T-helper 2 cell treated with Interferon-gamma antibody and Interleukin-4, amounts not matched to agents 5 μg/mL and 100 μg/mL, for 36 hours (primary cell): ENCODE measurements at regions not wholly inside any gene's neighbourhood (a gene's known extent, or its start where the extent isn't known, plus 50 kb on each side); places are given as distances from the start of the nearest gene placed in this dataset.

Experiments
- DNase-seq: peaks from one replicate; pipeline ENCODE4 v3.0.0; 2021; ENCODE audit warnings: low spot score
- H3K27ac Mint-ChIP-seq: one replicate; pipeline ENCODE4 v1.8.0; 2021; ENCODE audit warnings: mild to moderate bottlenecking, mixed read lengths
- H3K27me3 Mint-ChIP-seq: one replicate; pipeline ENCODE4 v1.8.0; 2021; ENCODE audit warnings: low read depth, mixed read lengths
- H3K36me3 Mint-ChIP-seq: one replicate; pipeline ENCODE4 v1.8.0; 2021; ENCODE audit warnings: low read depth, mixed read lengths
- H3K4me1 Mint-ChIP-seq: one replicate; pipeline ENCODE4 v1.8.0; 2021; ENCODE audit warnings: low read depth, mixed read lengths
- H3K4me3 Mint-ChIP-seq: one replicate; pipeline ENCODE4 v1.8.0; 2022; ENCODE audit warnings: mild to moderate bottlenecking, moderate library complexity, mixed read lengths
- H3K9me3 Mint-ChIP-seq: one replicate; pipeline ENCODE4 v1.8.0; 2021; ENCODE audit warnings: mixed read lengths

DNA sequence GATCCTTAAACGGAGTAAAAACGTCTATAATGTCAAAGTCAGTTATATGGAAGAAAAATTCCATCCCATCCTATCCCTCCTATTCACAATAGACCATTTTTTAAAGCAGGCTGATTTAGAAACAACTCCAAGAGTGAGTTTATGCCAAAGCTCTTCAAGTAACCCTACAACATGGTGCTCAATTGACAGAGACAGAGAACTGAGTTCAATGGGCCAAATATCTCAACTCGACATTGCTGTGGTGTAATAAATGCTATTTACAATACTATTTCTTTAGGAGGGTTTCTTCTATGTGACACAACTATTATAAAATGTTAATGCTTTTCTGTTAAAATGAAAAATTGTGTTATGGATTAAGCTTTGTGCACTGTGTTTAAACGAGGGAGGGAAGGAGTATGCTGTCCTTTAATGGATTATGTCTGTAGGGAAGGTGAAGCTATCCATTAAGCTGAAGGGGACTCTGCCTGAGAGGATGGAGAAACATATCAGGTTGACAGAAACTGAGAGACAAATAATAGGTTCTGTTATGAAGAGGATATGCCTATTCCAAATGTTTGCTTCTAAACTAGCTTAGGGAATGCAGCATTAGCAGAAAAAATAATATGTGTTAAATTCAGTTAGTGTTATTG, 362.5 kb upstream of the CHRM3 start:
- Mint-ChIP-seq H3K4me1 (no peaks in the 10 kb centered on the region), H3K4me3 (no peak overlapping the region), H3K9me3 (peaks cover 6% of the 10 kb centered on the region), H3K27ac (no peak overlapping the region), H3K36me3 (no peaks in the 10 kb centered on the region), H3K27me3 (no peaks in the 10 kb centered on the region)
- no peak for DNase-seq

DNA sequence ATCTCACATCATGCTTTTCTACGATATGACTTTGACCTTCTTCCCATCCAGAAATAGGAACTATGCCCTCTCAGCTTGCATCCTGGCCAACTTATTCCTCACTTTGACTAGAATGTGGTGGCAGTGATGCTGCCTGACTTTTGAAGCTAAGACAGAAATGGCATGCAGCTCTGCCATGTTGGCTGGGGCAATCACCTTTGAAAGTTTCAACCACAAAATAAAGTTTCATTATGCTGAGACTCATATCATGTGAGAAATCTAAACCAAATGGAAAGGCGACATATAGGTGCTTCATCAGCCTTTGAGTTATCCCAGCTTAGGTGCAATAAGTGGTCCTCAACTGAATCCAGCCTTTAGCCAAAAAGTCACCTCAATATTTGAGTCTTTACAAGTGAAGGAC, 370.0 kb upstream of the CHRM3 start:
- no peak overlapping the region for H3K4me3 Mint-ChIP-seq
- DNase-seq: no peak
- no peaks in the 10 kb centered on the region for H3K9me3 Mint-ChIP-seq
- H3K4me1 Mint-ChIP-seq: no peaks in the 10 kb centered on the region
- H3K36me3 Mint-ChIP-seq: no peaks in the 10 kb centered on the region
- H3K27ac Mint-ChIP-seq: no peak overlapping the region
- H3K27me3 Mint-ChIP-seq: no peaks in the 10 kb centered on the region

DNA sequence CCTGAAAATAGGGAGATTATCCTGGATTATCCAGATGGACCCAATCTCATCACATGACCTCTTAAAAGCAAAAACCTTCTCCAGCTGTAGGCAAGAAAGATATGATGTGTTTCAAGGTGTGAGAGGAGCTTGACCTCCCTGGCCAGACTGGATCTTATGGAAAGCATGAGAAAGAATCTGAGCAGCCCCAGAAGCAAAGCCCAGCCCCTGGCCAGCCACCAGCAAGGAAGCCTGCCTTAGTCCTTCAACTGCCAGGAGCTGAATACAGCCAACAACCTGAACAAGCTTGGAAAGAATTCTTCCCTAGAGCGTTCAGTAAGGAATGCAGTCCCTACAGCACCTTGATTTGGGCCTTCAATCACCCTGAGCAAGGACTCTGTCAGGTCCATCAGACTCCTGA, 375.0 kb upstream of the CHRM3 start:
- Mint-ChIP-seq H3K4me3 (no peak overlapping the region), H3K9me3 (no peaks in the 10 kb centered on the region), H3K27ac (no peak overlapping the region), H3K4me1 (no peaks in the 10 kb centered on the region), H3K36me3 (no peaks in the 10 kb centered on the region), H3K27me3 (no peaks in the 10 kb centered on the region)
- DNase-seq: no peak

DNA sequence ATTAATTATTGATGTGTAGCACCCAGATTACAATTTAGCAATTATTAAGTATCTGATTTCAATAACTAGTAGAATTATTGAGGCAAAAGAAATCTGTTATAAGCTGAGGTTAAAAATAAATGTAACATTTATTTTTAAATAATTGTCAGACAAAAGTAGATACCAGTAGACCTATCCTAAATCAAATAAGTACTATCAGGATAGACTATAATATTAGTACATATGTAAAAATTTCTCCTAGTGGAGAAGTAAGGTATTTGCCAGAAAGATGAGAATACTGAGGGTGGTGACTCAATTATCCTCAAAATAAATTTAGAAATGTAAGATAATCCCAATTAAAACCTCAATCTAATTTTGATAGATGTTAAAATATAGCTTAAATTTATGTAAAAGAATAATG, 377.8 kb upstream of the CHRM3 start:
- no peaks in the 10 kb centered on the region for H3K27me3 Mint-ChIP-seq
- H3K4me3 Mint-ChIP-seq: no peak overlapping the region
- no peaks in the 10 kb centered on the region for H3K9me3 Mint-ChIP-seq
- no peaks in the 10 kb centered on the region for H3K36me3 Mint-ChIP-seq
- no peak for DNase-seq
- no peak overlapping the region for H3K27ac Mint-ChIP-seq
- no peaks in the 10 kb centered on the region for H3K4me1 Mint-ChIP-seq

DNA sequence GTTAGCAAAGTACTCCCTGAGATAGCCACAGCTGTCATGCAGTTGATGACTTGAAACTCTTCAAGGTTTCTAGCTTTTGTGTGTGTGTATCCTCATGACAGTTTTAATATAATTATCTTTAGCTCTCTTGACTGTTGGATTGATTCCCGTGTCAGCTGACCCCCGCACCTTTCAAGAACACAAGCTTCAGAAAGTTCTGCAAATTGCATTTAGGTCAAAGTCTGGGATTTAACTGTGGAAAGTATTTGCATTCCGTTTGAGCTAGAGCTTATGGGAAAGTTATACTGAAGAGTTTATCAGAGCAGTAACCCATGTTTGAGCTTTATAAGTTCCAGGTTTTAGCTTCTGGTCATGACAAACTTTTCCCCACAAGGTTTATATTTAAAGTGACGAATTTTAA, 380.1 kb upstream of the CHRM3 start:
- no peak overlapping the region for H3K4me3 Mint-ChIP-seq
- H3K36me3 Mint-ChIP-seq: no peaks in the 10 kb centered on the region
- no peaks in the 10 kb centered on the region for H3K4me1 Mint-ChIP-seq
- no peak for DNase-seq
- H3K27me3 Mint-ChIP-seq: no peaks in the 10 kb centered on the region
- no peaks in the 10 kb centered on the region for H3K9me3 Mint-ChIP-seq
- H3K27ac Mint-ChIP-seq: no peak overlapping the region

DNA sequence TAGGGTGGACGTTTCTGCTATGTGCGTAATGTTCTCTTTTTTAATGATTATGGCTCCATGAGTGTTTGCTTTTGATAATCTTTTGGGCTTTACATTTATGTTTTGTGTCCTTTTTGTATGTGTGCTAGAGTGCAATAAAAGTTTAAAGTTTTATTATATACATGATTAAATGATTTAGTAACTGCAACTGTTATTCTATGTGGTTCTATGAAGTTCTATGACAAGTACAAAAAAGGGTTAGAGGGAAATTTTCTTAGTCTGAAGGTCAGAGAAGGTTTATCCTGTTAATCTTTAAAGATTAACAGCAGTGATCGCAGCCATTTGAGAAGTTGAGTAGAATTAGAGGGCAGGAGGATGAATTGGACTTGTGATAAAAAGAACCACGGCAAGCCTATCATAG, 386.4 kb upstream of the CHRM3 start:
- Mint-ChIP-seq H3K4me1 (no peaks in the 10 kb centered on the region), H3K27ac (no peak overlapping the region), H3K9me3 (peaks cover 5% of the 10 kb centered on the region), H3K4me3 (no peak overlapping the region), H3K36me3 (no peaks in the 10 kb centered on the region), H3K27me3 (no peaks in the 10 kb centered on the region)
- DNase-seq: no peak

DNA sequence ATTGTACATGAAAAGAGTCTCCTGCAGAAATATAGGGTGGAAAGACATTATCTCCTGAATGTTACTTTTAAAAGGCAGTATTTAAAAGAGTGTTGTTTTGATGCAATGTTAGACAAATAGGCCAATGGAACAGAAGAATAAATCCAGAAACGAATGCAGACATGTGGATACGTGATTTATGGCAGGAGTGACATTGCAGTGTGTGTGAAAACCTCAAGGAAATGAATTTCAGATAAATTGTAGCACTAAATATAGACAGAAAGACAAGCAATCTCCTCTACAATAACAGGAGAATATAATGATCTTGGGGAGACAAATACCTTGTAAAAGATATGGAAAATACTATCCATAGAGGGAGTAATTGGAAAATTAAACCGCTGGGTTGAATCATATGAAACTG, 387.8 kb upstream of the CHRM3 start:
- H3K36me3 Mint-ChIP-seq: no peaks in the 10 kb centered on the region
- H3K9me3 Mint-ChIP-seq: peaks cover 5% of the 10 kb centered on the region
- H3K4me1 Mint-ChIP-seq: no peaks in the 10 kb centered on the region
- no peak overlapping the region for H3K4me3 Mint-ChIP-seq
- DNase-seq: no peak
- H3K27ac Mint-ChIP-seq: no peak overlapping the region
- H3K27me3 Mint-ChIP-seq: no peaks in the 10 kb centered on the region

DNA sequence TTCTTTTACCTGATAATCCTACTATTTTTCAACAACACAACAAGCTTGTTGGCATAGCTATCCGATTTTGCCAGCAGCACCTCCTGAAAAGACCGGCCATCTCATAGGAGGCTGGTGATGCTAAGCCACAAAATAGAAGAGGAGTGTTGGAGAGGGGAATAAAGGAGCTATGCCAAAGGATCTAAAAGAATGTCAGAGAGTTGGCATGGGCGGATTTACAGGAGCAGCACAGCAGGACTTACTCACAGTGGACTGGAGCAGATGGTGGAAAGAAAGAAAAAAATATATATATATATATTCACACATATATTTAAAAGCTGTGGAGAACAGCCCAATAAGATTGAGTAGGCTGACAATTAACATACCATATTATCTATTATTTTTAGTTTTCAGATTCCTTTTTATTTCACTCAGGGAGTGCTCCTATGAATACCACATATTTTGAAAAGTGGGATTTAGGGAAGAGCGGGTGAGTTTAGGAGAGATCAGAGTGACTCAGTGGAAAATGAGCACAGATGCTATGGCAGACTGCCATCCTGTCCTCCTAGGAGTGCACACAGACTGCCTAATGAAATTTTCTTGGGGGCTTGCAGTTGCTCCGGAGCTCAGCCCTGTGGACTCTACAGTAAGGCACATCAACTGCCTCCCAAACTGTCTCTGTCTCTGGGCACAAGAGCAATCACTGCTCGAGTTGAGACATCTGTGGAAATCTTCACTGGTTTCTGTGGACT, 394.4 kb upstream of the CHRM3 start:
- Mint-ChIP-seq H3K27ac (no peak overlapping the region), H3K4me3 (no peak overlapping the region), H3K27me3 (no peaks in the 10 kb centered on the region), H3K4me1 (no peaks in the 10 kb centered on the region), H3K9me3 (peaks cover 14% of the 10 kb centered on the region), H3K36me3 (no peaks in the 10 kb centered on the region)
- no peak for DNase-seq

DNA sequence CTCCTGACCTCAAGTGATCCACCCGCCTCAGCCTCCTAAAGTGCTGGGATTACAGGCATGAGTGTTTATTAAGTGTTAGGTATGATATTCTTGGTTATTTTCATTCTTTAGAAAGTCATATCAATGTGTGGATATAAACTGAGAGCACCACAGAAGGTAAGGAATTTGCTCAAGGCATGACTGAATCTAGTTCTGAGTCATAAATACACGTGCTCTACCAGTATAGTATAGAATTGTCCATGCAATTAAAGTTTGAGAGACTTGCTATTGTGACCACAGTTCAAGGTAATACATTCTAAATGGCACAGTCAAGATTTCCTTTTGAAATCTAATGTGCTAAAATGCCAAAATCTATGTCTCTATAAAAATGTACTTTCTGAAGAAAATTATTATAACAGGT, 401.1 kb upstream of the CHRM3 start:
- no peaks in the 10 kb centered on the region for H3K36me3 Mint-ChIP-seq
- H3K4me1 Mint-ChIP-seq: no peaks in the 10 kb centered on the region
- H3K4me3 Mint-ChIP-seq: no peak overlapping the region
- no peak overlapping the region for H3K27ac Mint-ChIP-seq
- H3K9me3 Mint-ChIP-seq: peaks cover 13% of the 10 kb centered on the region
- H3K27me3 Mint-ChIP-seq: no peaks in the 10 kb centered on the region
- no peak for DNase-seq

DNA sequence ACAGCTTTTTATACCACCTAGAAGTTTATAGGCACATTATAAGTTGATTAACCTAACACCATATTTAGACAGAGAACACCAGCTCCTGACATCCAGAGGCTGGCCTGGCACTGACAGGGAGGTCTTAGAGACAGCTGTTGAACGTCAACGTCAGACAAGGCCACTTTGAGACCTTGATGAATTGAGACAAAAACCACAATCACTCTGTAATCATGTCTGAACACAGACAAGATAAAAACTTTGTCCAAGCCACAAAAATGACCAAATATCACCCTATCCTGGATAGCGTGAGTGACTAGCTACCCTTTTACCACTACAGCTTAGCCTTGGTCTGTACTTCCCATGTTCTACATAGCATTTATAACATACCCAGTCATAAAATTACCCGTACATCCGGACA, 403.6 kb upstream of the CHRM3 start:
- Mint-ChIP-seq H3K9me3 (peaks cover 3% of the 10 kb centered on the region), H3K4me3 (no peak overlapping the region), H3K27me3 (no peaks in the 10 kb centered on the region), H3K4me1 (no peaks in the 10 kb centered on the region), H3K27ac (no peak overlapping the region), H3K36me3 (no peaks in the 10 kb centered on the region)
- DNase-seq: no peak

DNA sequence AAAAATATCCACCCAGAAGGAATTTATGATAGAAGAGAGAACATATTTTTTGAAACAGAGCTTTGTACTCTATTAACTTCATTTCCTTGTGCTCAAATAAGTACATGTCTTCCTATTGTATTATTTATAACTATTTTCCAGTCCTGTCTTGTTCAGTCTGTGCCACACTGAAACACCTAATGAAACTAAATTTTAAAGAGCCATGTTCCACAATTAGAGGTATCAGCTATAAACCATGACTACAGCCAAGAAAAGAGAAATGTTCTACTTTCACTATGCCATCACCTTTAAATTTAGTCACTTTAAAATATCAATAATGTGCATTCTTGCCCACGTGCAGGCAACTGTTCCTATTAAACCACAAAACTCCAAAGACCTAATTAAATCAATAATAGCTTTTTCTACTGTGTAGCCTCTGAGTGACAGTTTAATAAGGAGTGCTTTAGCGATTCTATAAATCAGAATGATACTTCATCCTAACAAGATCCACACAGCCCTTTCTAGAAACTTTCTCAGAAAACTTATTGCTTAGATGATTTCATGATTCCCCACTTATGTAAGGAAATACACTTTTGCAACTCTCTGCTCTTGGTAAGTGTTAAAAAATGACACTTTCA, 404.9 kb upstream of the CHRM3 start:
- Mint-ChIP-seq H3K27ac (no peak overlapping the region), H3K36me3 (no peaks in the 10 kb centered on the region), H3K4me1 (no peaks in the 10 kb centered on the region)

DNA sequence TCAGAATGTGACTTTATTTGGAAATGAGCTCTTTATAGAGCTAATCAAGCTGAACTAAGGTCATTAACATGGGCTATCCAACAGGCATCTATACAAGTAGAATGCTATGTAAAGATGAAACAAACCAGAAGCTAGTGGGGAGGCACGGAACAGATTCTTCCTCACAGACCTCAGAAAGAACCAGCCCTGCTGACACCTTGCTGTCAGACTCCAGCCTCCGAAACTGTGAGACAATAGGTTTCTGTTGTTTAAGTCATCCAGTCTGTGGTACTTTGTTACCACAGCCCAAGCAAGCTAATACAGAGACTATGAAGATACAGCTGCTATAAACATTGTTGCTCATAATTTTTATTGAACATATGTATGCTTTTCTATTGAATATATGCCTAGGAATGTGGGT, 406.3 kb upstream of the CHRM3 start:
- H3K36me3 Mint-ChIP-seq: no peaks in the 10 kb centered on the region
- no peak for DNase-seq
- H3K9me3 Mint-ChIP-seq: peaks cover 8% of the 10 kb centered on the region
- no peaks in the 10 kb centered on the region for H3K4me1 Mint-ChIP-seq
- H3K27ac Mint-ChIP-seq: no peak overlapping the region
- H3K27me3 Mint-ChIP-seq: no peaks in the 10 kb centered on the region
- H3K4me3 Mint-ChIP-seq: no peak overlapping the region

More for the DNA sequence above, 404.9 kb upstream of the CHRM3 start:
- DNase-seq: no peak
- H3K9me3 Mint-ChIP-seq: peaks cover 8% of the 10 kb centered on the region
- no peaks in the 10 kb centered on the region for H3K27me3 Mint-ChIP-seq
- H3K4me3 Mint-ChIP-seq: no peak overlapping the region

DNA sequence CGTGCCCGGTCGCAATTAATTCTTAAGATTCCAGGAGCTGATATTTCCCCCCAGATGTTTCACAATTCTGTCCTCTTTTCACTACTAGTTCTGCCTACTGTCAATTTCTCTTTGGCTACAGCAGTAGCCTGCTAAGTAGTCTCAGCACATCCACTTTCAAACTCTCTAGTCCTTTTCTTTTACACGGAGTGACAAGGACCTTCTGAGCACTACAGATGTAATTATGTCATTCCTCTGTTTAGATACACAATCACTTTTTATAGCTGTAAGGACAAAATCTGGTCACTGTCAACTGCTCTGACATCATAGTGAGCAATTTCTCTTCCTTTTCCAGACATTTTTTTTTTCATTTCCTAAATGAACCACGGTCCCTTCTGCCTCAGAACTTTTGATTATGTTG, 421.7 kb upstream of the CHRM3 start:
- Mint-ChIP-seq H3K4me3 (no peak overlapping the region), H3K4me1 (no peaks in the 10 kb centered on the region), H3K27ac (no peak overlapping the region), H3K9me3 (peaks cover 31% of the 10 kb centered on the region), H3K27me3 (no peaks in the 10 kb centered on the region), H3K36me3 (no peaks in the 10 kb centered on the region)
- no peak for DNase-seq

DNA sequence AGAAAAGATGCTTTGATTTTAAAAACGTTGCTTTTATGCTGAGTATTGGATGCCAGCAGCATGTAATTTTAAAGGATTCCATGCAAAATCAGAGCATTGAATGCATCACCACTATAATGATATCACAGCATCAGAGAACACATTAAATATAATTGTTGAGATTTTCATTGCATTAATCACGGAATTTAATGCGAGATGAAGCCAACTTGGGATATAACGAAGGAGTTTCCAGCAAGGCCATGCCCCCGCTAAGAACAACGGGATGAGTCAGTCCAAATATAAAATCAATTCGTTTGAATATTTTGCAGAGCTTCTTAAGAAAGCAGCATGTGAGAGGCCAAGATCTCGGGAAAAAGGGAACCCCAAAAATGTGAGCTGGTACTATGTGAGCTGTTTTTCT, 423.4 kb upstream of the CHRM3 start:
- no peaks in the 10 kb centered on the region for H3K27me3 Mint-ChIP-seq
- H3K4me3 Mint-ChIP-seq: no peak overlapping the region
- H3K27ac Mint-ChIP-seq: no peak overlapping the region
- H3K4me1 Mint-ChIP-seq: no peaks in the 10 kb centered on the region
- H3K9me3 Mint-ChIP-seq: peaks cover 31% of the 10 kb centered on the region
- no peak for DNase-seq
- H3K36me3 Mint-ChIP-seq: no peaks in the 10 kb centered on the region
